HCT116 (cell line): ENCODE measurements at regions not wholly inside any gene's neighbourhood (a gene's known extent, or its start where the extent isn't known, plus 50 kb on each side); places are given as distances from the start of the nearest gene placed in this dataset.

ENCODE experiments used
- ATAC-seq: fragments of 200-7000 bp; cut with Tn5 transposase; 2 replicates; pipeline ENCODE4 v1.9.1; 2020; ENCODE audit warnings: mild to moderate bottlenecking, moderate library complexity
- BruUV-seq: library from RNA; stranded (reverse); fragments of 400-500 nt; replicated peaks from 2 replicates; lab custom pipeline; 2021; lab: Mats Ljungman, UMichigan
- CTCF ChIA-PET: fragments of 300-600 bp; sonication (Branson Sonifier 250); formaldehyde crosslinking; loops from one replicate; lab custom pipeline; 2021; ENCODE audit warnings: antibody characterized with exemption; lab: Charles Lee
- POLR2A ChIA-PET: fragments of 300-600, 350-600 bp; sonication (Branson Sonifier 250); formaldehyde crosslinking; loops from one replicate; lab custom pipeline; 2021; ENCODE audit warnings: antibody characterized with exemption; lab: Charles Lee
- RAD21 ChIA-PET, 2 experiments: fragments of 300-600 bp; sonication (Branson Sonifier 250); formaldehyde crosslinking; loops; one replicate each; lab custom pipeline; 2023; ENCODE audit warnings: low total read pairs in 2 of 2; ENCODE audit not compliant: uncharacterized antibody in 2 of 2, unreplicated experiment in 2 of 2, low non-redundant PET in 1 of 2; lab: Charles Lee
- DNase-seq: peaks from one replicate; pipeline ENCODE4 v3.0.0-alpha.2; 2010; ENCODE audit warnings: low read depth, low spot score
- H2AFZ ChIP-seq: fragments of 200-600 bp; shearing (Covaris generic), sonication (generic); 2 replicates; pipeline ENCODE4 v1.6.1; 2017; ENCODE audit warnings: low read depth, mixed run types, mixed read lengths, antibody characterized with exemption, low read length; ENCODE audit not compliant: poor library complexity, severe bottlenecking
- H3K27ac ChIP-seq: 2 replicates; pipeline ENCODE4 v1.5.1; 2012; ENCODE audit warnings: low read depth, low read length
- H3K27me3 ChIP-seq: fragments of 200-600 bp; sonication (generic); 2 replicates; pipeline ENCODE4 v1.6.1; 2016; ENCODE audit warnings: mixed run types, low read length, mixed read lengths; ENCODE audit not compliant: insufficient read depth
- H3K36me3 ChIP-seq, 2 experiments: fragments of 200-500 bp in 1 of 2; fragments of 200-600 bp in 1 of 2; sonication (Bioruptor generic) in 1 of 2; sonication (generic) in 1 of 2; 2 replicates each; pipeline versions ENCODE4 v1.5.1 to v1.6.1; 2014 to 2016; ENCODE audit warnings: low read length in 2 of 2, inconsistent platforms in 1 of 2, mixed read lengths in 1 of 2, mixed run types in 1 of 2; ENCODE audit not compliant: insufficient read depth in 2 of 2, control insufficient read depth in 1 of 2
- H3K4me1 ChIP-seq, 2 experiments: fragments of 200-600 bp in 1 of 2; sonication (generic) in 1 of 2; 2 replicates each; pipeline versions ENCODE4 v1.5.1 to v1.6.1; 2012 to 2017; ENCODE audit warnings: low read length in 2 of 2, inconsistent platforms in 1 of 2, mild to moderate bottlenecking in 1 of 2, mixed read lengths in 1 of 2, mixed run types in 1 of 2, moderate library complexity in 1 of 2; ENCODE audit not compliant: insufficient read depth in 2 of 2, control insufficient read depth in 1 of 2
- H3K4me2 ChIP-seq: fragments of 200-600 bp; sonication (generic); 2 replicates; pipeline ENCODE4 v1.6.1; 2017; ENCODE audit warnings: mixed run types, low read length, mixed read lengths
- H3K4me3 ChIP-seq, 2 experiments: fragments of 200-600 bp in 1 of 2; sonication (generic) in 1 of 2; replicated peaks in 1 of 2; 2 replicates each; pipeline ENCODE4 v1.5.1; 2011 to 2016; ENCODE audit warnings: low read length in 2 of 2, control low read depth in 1 of 2, low read depth in 1 of 2, mild to moderate bottlenecking in 1 of 2, mixed read lengths in 1 of 2, mixed run types in 1 of 2
- H3K79me2 ChIP-seq: fragments of 200-600 bp; sonication (generic); 2 replicates; pipeline ENCODE4 v1.6.1; 2017; ENCODE audit warnings: mild to moderate bottlenecking, mixed run types, low read length, moderate library complexity, mixed read lengths; ENCODE audit not compliant: insufficient read depth
- H3K9ac ChIP-seq: fragments of 200-600 bp; sonication (generic); 2 replicates; pipeline ENCODE4 v1.6.1; 2016; ENCODE audit warnings: low read length, mixed read lengths
- H3K9me2 ChIP-seq: fragments of 200-600 bp; sonication (generic), shearing (Covaris generic); 2 replicates; pipeline ENCODE4 v1.6.1; 2017; ENCODE audit warnings: mixed run types, mild to moderate bottlenecking, moderate library complexity; ENCODE audit not compliant: insufficient read depth
- H3K9me3 ChIP-seq, 2 experiments: fragments of 200-500 bp in 1 of 2; fragments of 200-600 bp in 1 of 2; sonication (Bioruptor generic) in 1 of 2; sonication (generic) in 1 of 2; 2 replicates each; pipeline ENCODE4 v1.6.1; 2014 to 2017; ENCODE audit warnings: low read length in 2 of 2, mixed read lengths in 2 of 2, inconsistent platforms in 1 of 2, low read depth in 1 of 2, mild to moderate bottlenecking in 1 of 2, mixed run types in 1 of 2, moderate library complexity in 1 of 2; ENCODE audit not compliant: control insufficient read depth in 1 of 2, insufficient read depth in 1 of 2
- H4K20me1 ChIP-seq: fragments of 200-600 bp; sonication (generic), shearing (Covaris generic); 2 replicates; pipeline ENCODE4 v1.6.1; 2017; ENCODE audit warnings: mixed run types, mild to moderate bottlenecking, moderate library complexity; ENCODE audit not compliant: insufficient read depth
- CBX3 ChIP-seq: IDR thresholded peaks from 2 replicates; pipeline ENCODE4 v1.6.1; 2012; ENCODE audit warnings: low read depth
- CEBPB ChIP-seq: IDR thresholded peaks from 2 replicates; pipeline ENCODE4 v1.6.1; 2012; ENCODE audit warnings: low read depth
- EGR1 ChIP-seq: IDR thresholded peaks from 2 replicates; pipeline ENCODE4 v1.6.1; 2012; ENCODE audit warnings: low read depth
- ELF1 ChIP-seq: IDR thresholded peaks from 2 replicates; pipeline ENCODE4 v1.6.1; 2012; ENCODE audit warnings: low read depth, borderline replicate concordance
- EZH2 ChIP-seq: fragments of 200-600 bp; sonication (generic); IDR thresholded peaks from 2 replicates; pipeline ENCODE4 v1.6.1; 2017; ENCODE audit warnings: antibody characterized with exemption, mixed run types
- FOSL1 ChIP-seq: IDR thresholded peaks from 2 replicates; pipeline ENCODE4 v1.6.1; 2012; ENCODE audit warnings: low read depth
- JUND ChIP-seq: IDR thresholded peaks from 2 replicates; pipeline ENCODE4 v1.6.1; 2012
- POLR2A ChIP-seq: IDR thresholded peaks from 2 replicates; pipeline ENCODE4 v1.7.0; 2011; ENCODE audit warnings: borderline replicate concordance; ENCODE audit not compliant: insufficient read depth, insufficient read length; ENCODE audit errors: extremely low read depth
- POLR2AphosphoS5 ChIP-seq: IDR thresholded peaks from 2 replicates; pipeline ENCODE4 v1.6.1; 2011; ENCODE audit warnings: mild to moderate bottlenecking, low read depth, low read length, moderate library complexity
- RAD21 ChIP-seq: IDR thresholded peaks from 2 replicates; pipeline ENCODE4 v1.6.1; 2012; ENCODE audit warnings: low read depth, mild to moderate bottlenecking
- SIN3A ChIP-seq: IDR thresholded peaks from 2 replicates; pipeline ENCODE4 v1.6.1; 2012; ENCODE audit warnings: low read depth
- SP1 ChIP-seq: IDR thresholded peaks from 2 replicates; pipeline ENCODE4 v1.6.1; 2012; ENCODE audit warnings: low read depth
- SRF ChIP-seq: IDR thresholded peaks from 2 replicates; pipeline ENCODE4 v1.6.1; 2012; ENCODE audit warnings: low read depth
- YY1 ChIP-seq: IDR thresholded peaks from 2 replicates; pipeline ENCODE4 v1.6.1; 2011; ENCODE audit warnings: low read length, low read depth, moderate library complexity, mild to moderate bottlenecking; ENCODE audit not compliant: insufficient replicate concordance; ENCODE audit errors: extremely low read depth
- ZFX ChIP-seq: fragments of 450-650 bp; IDR thresholded peaks from 2 replicates; pipeline ENCODE4 v1.6.1; 2017
- ZNF274 ChIP-seq: fragments of 200-500 bp; sonication (Bioruptor generic); IDR thresholded peaks from 2 replicates; pipeline ENCODE4 v1.6.1; 2014; ENCODE audit warnings: mild to moderate bottlenecking, low read depth, low read length, inconsistent platforms
- intact Hi-C: fragments of 100-400 bp; cut with micrococcal nuclease; formaldehyde crosslinking; loops from 2 replicates; pipeline ENCODE4 v1.10.0; 2022
- TF ChIP-seq, protein P1 (sequence below), 3 experiments: fragments of 200-600 bp in 1 of 3; sonication (generic) in 1 of 3; IDR thresholded peaks in 2 of 3; conservative IDR thresholded peaks in 1 of 3; 2 replicates each; pipeline ENCODE4 v1.5.1; 2012 to 2017; ENCODE audit warnings: low read depth in 2 of 3, low read length in 2 of 3, antibody characterized with exemption in 1 of 3, borderline replicate concordance in 1 of 3, control low read depth in 1 of 3, mild to moderate bottlenecking in 1 of 3, mixed read lengths in 1 of 3, mixed run types in 1 of 3, moderate library complexity in 1 of 3; ENCODE audit not compliant: insufficient read depth in 1 of 3
- TF ChIP-seq, protein P2 (sequence below): IDR thresholded peaks from 2 replicates; pipeline ENCODE4 v1.6.1; 2012; ENCODE audit warnings: low read depth

DNA sequence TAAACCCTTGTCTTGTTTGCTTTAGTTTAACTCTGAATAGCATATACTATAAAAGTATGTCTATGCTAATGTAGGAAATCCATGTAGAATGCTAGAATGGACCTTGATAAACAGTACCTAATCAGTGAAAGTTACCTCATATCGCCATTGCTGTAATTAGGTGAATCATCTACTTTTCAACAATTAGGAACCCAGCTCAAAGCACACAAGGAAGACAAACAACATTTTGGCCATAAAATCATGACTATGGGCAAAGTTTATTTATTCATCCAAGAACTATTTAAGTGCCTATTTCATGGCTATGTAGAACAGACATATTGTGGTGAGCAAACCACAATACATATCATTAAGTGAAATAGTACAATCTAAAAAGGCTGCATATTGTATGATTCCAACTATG lies 1043.2 kb downstream of the BRINP3 start:
- DNase-seq (no peak), ATAC-seq (no peak)
- no peak overlapping the region for H3K4me2 ChIP-seq
- TF ChIP-seq RAD21 (no peak), SIN3A (no peak), POLR2A (no peak), YY1 (no peak), FOSL1 (no peak), ELF1 (no peak), EGR1 (no peak), CEBPB (no peak), SRF (no peak), JUND (no peak), ZFX (no peak), ZNF274 (no peak), EZH2 (no peak), POLR2AphosphoS5 (no peak), SP1 (no peak), CBX3 (no peak)
- TF ChIP-seq, protein P1, sequence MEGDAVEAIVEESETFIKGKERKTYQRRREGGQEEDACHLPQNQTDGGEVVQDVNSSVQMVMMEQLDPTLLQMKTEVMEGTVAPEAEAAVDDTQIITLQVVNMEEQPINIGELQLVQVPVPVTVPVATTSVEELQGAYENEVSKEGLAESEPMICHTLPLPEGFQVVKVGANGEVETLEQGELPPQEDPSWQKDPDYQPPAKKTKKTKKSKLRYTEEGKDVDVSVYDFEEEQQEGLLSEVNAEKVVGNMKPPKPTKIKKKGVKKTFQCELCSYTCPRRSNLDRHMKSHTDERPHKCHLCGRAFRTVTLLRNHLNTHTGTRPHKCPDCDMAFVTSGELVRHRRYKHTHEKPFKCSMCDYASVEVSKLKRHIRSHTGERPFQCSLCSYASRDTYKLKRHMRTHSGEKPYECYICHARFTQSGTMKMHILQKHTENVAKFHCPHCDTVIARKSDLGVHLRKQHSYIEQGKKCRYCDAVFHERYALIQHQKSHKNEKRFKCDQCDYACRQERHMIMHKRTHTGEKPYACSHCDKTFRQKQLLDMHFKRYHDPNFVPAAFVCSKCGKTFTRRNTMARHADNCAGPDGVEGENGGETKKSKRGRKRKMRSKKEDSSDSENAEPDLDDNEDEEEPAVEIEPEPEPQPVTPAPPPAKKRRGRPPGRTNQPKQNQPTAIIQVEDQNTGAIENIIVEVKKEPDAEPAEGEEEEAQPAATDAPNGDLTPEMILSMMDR (IDR thresholded peaks at IDR 0.05 in 2 of 3, conservative IDR thresholded peaks at IDR 0.05 in 1 of 3; ENCODE audit: borderline replicate concordance in 1 of 3, insufficient read depth in 1 of 3, low read depth in 2 of 3, low read length in 2 of 3), result no peak
- TF ChIP-seq, protein P2, sequence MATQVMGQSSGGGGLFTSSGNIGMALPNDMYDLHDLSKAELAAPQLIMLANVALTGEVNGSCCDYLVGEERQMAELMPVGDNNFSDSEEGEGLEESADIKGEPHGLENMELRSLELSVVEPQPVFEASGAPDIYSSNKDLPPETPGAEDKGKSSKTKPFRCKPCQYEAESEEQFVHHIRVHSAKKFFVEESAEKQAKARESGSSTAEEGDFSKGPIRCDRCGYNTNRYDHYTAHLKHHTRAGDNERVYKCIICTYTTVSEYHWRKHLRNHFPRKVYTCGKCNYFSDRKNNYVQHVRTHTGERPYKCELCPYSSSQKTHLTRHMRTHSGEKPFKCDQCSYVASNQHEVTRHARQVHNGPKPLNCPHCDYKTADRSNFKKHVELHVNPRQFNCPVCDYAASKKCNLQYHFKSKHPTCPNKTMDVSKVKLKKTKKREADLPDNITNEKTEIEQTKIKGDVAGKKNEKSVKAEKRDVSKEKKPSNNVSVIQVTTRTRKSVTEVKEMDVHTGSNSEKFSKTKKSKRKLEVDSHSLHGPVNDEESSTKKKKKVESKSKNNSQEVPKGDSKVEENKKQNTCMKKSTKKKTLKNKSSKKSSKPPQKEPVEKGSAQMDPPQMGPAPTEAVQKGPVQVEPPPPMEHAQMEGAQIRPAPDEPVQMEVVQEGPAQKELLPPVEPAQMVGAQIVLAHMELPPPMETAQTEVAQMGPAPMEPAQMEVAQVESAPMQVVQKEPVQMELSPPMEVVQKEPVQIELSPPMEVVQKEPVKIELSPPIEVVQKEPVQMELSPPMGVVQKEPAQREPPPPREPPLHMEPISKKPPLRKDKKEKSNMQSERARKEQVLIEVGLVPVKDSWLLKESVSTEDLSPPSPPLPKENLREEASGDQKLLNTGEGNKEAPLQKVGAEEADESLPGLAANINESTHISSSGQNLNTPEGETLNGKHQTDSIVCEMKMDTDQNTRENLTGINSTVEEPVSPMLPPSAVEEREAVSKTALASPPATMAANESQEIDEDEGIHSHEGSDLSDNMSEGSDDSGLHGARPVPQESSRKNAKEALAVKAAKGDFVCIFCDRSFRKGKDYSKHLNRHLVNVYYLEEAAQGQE, result no peak
- no TSS peak for BruUV-seq
- H3K27me3 ChIP-seq, result no peaks in the 10 kb centered on the region
- ChIA-PET CTCF (no interaction called here), POLR2A (no interaction called here), RAD21 (no interaction called here)
- no peak overlapping the region for H2AFZ ChIP-seq
- H3K27ac ChIP-seq, result no peak overlapping the region
- no peaks in the 10 kb centered on the region for H3K79me2 ChIP-seq
- no peaks in the 10 kb centered on the region for H3K9me3 ChIP-seq
- H3K9me2 ChIP-seq, result no peaks in the 10 kb centered on the region
- no peaks in the 10 kb centered on the region for H3K4me1 ChIP-seq
- no peak overlapping the region for H3K4me3 ChIP-seq
- intact Hi-C loops, result no loop called here
- H3K9ac ChIP-seq, result no peak overlapping the region
- H3K36me3 ChIP-seq, result no peaks in the 10 kb centered on the region
- H4K20me1 ChIP-seq, result no peaks in the 10 kb centered on the region
